ENCODE measurements at regions not wholly inside any gene's neighbourhood (a gene's known extent, or its start where the extent isn't known, plus 50 kb on each side); places are given as distances from the start of the nearest gene placed in this dataset.

DNA sequence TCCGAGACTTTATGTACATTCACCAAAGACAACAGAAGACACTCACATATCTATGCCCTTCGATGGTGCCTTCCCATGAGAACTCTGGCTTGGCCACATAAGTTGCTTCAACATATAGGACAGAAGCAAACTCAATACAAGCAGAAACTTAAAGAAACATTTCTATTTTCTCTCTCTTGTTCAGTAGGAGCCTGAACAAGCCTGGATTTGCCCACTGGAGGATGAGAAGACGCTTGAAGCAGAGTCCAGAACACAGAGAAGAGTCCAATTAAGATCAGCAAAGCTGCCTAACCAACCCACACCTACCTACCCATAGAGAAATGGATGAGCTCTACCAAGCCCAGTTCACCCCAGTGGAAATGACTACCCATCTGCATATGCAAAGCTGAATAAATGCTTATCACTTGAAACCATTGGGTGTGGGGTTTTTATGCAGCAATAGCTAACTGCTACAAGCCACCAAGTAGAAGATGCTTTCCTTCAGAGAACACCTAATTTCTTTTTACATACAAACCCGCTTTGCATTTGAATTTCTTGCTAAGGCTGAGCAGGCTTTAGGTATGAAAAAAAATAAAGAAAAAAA lies 337.9 kb upstream of the DYNLRB2 start:
- no peak for DNase-seq

DNA sequence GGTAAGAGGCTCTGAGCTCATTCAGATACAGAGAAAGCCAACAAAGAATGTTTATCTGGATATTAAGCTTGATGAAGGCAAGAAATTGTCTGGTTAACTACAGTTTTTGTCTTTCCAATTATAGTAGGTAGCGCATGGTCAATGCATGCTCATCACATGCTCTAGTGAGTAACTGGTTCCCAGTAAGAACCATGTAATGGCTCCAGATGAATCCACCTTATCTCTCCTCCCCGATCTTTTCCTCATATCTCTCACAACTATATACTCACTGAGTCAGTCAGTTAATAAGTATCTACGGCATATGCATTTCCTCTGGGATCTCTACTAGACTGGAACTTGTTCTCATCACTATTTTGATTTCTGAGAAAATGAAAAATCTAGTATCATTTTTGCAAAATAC lies 340.7 kb upstream of the DYNLRB2 start:
- no peak overlapping the region for H3K27ac Mint-ChIP-seq (ENCODE audit: unreplicated experiment)
- H3K36me3 ChIP-seq (ENCODE audit: control insufficient read depth, insufficient read depth, low read length), result no peaks in the 10 kb centered on the region
- TF ChIP-seq, protein P1, sequence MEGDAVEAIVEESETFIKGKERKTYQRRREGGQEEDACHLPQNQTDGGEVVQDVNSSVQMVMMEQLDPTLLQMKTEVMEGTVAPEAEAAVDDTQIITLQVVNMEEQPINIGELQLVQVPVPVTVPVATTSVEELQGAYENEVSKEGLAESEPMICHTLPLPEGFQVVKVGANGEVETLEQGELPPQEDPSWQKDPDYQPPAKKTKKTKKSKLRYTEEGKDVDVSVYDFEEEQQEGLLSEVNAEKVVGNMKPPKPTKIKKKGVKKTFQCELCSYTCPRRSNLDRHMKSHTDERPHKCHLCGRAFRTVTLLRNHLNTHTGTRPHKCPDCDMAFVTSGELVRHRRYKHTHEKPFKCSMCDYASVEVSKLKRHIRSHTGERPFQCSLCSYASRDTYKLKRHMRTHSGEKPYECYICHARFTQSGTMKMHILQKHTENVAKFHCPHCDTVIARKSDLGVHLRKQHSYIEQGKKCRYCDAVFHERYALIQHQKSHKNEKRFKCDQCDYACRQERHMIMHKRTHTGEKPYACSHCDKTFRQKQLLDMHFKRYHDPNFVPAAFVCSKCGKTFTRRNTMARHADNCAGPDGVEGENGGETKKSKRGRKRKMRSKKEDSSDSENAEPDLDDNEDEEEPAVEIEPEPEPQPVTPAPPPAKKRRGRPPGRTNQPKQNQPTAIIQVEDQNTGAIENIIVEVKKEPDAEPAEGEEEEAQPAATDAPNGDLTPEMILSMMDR (IDR thresholded peaks at IDR 0.05; ENCODE audit: insufficient read depth in 1 of 2, low read depth in 1 of 2, low read length in 1 of 2, severe bottlenecking in 1 of 2, unreplicated experiment in 1 of 2), result no peak
- H3K4me1 Mint-ChIP-seq (ENCODE audit: low read depth, unreplicated experiment), result peaks cover 26% of the 10 kb centered on the region
- DNase-seq, result no peak
- no peaks in the 10 kb centered on the region for H3K27me3 Mint-ChIP-seq (ENCODE audit: insufficient read depth, unreplicated experiment)
- intact Hi-C loops (cut with micrococcal nuclease; ENCODE audit: unreplicated experiment), result loop anchor here (5.0 kb wide), 1 partner anchor 102 kb away; no protein-coding TSS in a partner anchor
- BruUV-seq (replicated peaks), result no TSS peak
- H3K27me3 ChIP-seq (replicated peaks; ENCODE audit: control insufficient read depth, insufficient read depth, low read length), result no peaks in the 10 kb centered on the region
- H3K9me3 Mint-ChIP-seq (ENCODE audit: unreplicated experiment), result peaks cover 10% of the 10 kb centered on the region
- H3K4me3 ChIP-seq (ENCODE audit: low read depth, low read length), result no peak overlapping the region
- CTCF ChIA-PET, result no interaction called here
- H3K9me3 ChIP-seq, result no peaks in the 10 kb centered on the region
- H3K4me3 Mint-ChIP-seq (ENCODE audit: unreplicated experiment), result no peak overlapping the region
- peaks cover 37% of the 10 kb centered on the region for H3K4me1 ChIP-seq
- H3K36me3 Mint-ChIP-seq (ENCODE audit: insufficient read depth, unreplicated experiment), result no peaks in the 10 kb centered on the region
- POLR2A ChIA-PET, result no interaction called here

More for the DNA sequence above, 337.9 kb upstream of the DYNLRB2 start:
- H3K36me3 Mint-ChIP-seq (ENCODE audit: insufficient read depth, unreplicated experiment), result no peaks in the 10 kb centered on the region
- H3K27me3 Mint-ChIP-seq (ENCODE audit: insufficient read depth, unreplicated experiment), result no peaks in the 10 kb centered on the region
- no peaks in the 10 kb centered on the region for H3K27me3 ChIP-seq (replicated peaks; ENCODE audit: control insufficient read depth, insufficient read depth, low read length)
- CTCF ChIA-PET, result no interaction called here
- H3K36me3 ChIP-seq (ENCODE audit: control insufficient read depth, insufficient read depth, low read length), result no peaks in the 10 kb centered on the region
- no TSS peak for BruUV-seq (replicated peaks)
- peaks cover 20% of the 10 kb centered on the region for H3K4me1 Mint-ChIP-seq (ENCODE audit: low read depth, unreplicated experiment)
- peaks cover 32% of the 10 kb centered on the region for H3K4me1 ChIP-seq
- H3K4me3 Mint-ChIP-seq (ENCODE audit: unreplicated experiment), result no peak overlapping the region
- peaks cover 18% of the 10 kb centered on the region for H3K9me3 Mint-ChIP-seq (ENCODE audit: unreplicated experiment)
- no peak overlapping the region for H3K4me3 ChIP-seq (ENCODE audit: low read depth, low read length)
- TF ChIP-seq, protein P1 (IDR thresholded peaks at IDR 0.05; ENCODE audit: insufficient read depth in 1 of 2, low read depth in 1 of 2, low read length in 1 of 2, severe bottlenecking in 1 of 2, unreplicated experiment in 1 of 2), result no peak
- intact Hi-C loops (cut with micrococcal nuclease; ENCODE audit: unreplicated experiment), result loop anchor here (5.0 kb wide), 1 partner anchor 99 kb away; no protein-coding TSS in a partner anchor
- no peaks in the 10 kb centered on the region for H3K9me3 ChIP-seq
- no peak overlapping the region for H3K27ac Mint-ChIP-seq (ENCODE audit: unreplicated experiment)
- POLR2A ChIA-PET, result no interaction called here

DNA sequence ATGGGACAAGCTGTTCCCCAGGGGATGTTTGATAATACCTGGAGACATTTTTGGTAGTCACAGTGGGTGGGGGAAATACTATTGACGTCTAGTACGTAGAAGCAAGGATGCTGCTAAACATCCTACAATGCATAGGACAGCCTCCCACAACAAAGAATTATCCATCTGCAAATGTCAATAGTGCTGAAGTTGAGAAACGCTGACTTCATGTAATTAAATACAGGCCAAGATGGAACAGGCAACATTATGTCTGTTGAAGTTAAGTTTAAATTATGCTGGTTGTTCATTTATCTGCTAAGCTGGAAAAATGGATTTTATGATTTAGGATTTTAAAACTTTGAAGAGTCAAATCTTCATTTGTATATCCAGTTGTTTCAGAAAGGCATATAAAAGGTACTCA lies 341.2 kb upstream of the DYNLRB2 start:
- Mint-ChIP-seq H3K27ac (ENCODE audit: unreplicated experiment) (no peak overlapping the region), H3K4me1 (ENCODE audit: low read depth, unreplicated experiment) (peaks cover 22% of the 10 kb centered on the region), H3K9me3 (ENCODE audit: unreplicated experiment) (peaks cover 10% of the 10 kb centered on the region), H3K27me3 (ENCODE audit: insufficient read depth, unreplicated experiment) (no peaks in the 10 kb centered on the region), H3K4me3 (ENCODE audit: unreplicated experiment) (no peak overlapping the region), H3K36me3 (ENCODE audit: insufficient read depth, unreplicated experiment) (no peaks in the 10 kb centered on the region)
- Histone ChIP-seq H3K36me3 (ENCODE audit: control insufficient read depth, insufficient read depth, low read length) (no peaks in the 10 kb centered on the region), H3K4me1 (peaks cover 37% of the 10 kb centered on the region), H3K4me3 (ENCODE audit: low read depth, low read length) (no peak overlapping the region), H3K27me3 (replicated peaks; ENCODE audit: control insufficient read depth, insufficient read depth, low read length) (no peaks in the 10 kb centered on the region), H3K9me3 (no peaks in the 10 kb centered on the region)
- TF ChIP-seq, protein P1 (IDR thresholded peaks at IDR 0.05; ENCODE audit: insufficient read depth in 1 of 2, low read depth in 1 of 2, low read length in 1 of 2, severe bottlenecking in 1 of 2, unreplicated experiment in 1 of 2), result no peak
- ChIA-PET CTCF (no interaction called here), POLR2A (no interaction called here)
- intact Hi-C loops (cut with micrococcal nuclease; ENCODE audit: unreplicated experiment), result loop anchor here (5.0 kb wide), 1 partner anchor 103 kb away; no protein-coding TSS in a partner anchor
- BruUV-seq (replicated peaks), result no TSS peak
- no peak for DNase-seq

Data from Caco-2 (cell line).